ENCODE measurements at regions not wholly inside any gene's neighbourhood (a gene's known extent, or its start where the extent isn't known, plus 50 kb on each side); places are given as distances from the start of the nearest gene placed in this dataset.

- DNase-seq = no peak
These were observed 72.9 kb upstream of the DSP start for GRCh38 chr6:7468382-7469081.

- no peak for DNase-seq
These were observed 71.8 kb upstream of the DSP start for GRCh38 chr6:7469696-7470095.

DNA sequence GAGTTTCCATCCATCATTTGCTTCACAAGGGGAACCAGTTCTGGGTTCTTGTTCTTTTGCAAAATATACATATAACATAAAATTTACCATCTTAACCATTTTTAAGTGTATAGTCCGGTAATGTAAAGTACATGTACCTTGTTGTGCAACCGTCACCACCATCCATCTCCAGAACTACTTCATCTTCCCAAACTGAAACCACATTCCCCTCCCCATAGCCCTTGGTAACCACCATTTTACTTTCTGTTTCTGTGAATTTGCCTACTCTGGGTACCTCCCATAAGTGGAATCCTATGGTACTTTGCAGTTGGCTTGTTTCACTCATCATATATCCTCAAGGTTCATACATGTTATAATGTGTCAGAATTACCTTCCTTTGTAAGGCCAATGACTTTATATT, 70.3 kb upstream of the DSP start:
- no peak for DNase-seq

GRCh38 chr6:7473805-7474719, 67.4 kb upstream of the DSP start:
- no peak for DNase-seq

GRCh38 chr6:7475081-7475480, 66.4 kb upstream of the DSP start:
- DNase-seq = no peak

DNA sequence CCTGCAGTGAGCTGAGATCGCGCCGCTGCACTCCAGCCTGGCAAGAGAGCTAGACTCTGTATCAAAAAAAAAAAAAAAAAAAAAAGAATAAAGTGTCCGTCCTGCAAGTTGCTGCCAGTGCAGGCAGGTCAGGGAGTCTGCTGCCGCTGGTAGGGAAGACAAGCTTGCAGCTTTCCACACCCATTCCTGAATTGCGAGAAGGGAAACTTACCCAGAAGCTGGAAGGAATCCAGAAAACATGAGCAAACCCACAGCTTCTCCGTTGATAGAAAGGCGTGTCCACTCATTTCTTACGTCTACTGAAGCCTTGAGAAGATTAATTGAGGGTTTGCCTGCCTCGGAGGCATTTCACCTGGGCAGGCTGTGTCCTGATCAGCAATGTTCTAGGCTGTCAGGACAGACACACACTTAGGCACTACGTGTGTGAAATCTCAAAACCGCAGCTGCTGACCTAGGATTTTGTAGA, 61.6 kb upstream of the DSP start:
- no peak for DNase-seq

DNA sequence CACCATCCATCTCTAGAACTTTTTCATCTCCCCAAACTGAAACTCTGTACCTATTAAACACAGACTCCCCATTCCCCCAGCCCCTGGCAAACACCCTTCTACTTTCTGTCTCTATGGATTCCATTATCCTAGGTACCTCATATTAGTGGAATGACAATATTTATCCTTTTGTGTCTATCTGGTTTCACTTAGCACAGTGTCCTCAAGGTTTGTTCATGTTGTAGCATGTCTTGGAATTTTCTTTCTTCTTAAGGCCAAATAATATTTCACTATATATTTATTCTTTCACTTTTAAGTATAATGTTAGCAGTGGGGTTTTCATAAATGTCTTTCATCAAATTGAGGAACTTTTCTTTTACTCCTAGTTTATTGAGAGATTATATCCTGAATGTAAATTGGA, 56.8 kb upstream of the DSP start:
- DNase-seq = no peak

GRCh38 chr6:7486951-7487350, 54.5 kb upstream of the DSP start:
- DNase-seq = no peak

GRCh38 chr6:7488494-7488893, 53.0 kb upstream of the DSP start:
- no peak for DNase-seq

DNA sequence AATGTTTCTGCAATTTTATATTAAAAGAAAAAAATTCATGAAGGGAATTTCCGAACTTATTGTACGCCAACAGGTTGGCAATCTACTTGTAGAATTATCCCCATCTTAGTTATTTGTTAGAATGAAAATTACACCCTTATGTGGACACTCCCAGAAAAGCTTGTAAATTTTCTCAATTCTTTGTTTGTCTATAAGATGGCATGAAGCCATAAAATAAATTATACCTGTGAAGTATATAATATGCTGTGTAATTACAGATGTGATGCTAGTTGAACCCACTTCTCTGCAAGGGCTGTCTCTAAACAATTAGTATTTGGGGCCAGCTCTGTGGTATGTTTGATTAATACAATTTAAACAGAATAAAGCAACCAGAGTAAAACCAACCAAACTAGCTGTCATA, 52.1 kb upstream of the DSP start:
- DNase-seq = peak; percentile 9
